HPDE6-E6E7 (cell line): ENCODE measurements at regions not wholly inside any gene's neighbourhood (a gene's known extent, or its start where the extent isn't known, plus 50 kb on each side); places are given as distances from the start of the nearest gene placed in this dataset.
A peak's percentile ranks its signal among the peaks of the same experiment; 100 is the strongest.

ENCODE experiments used
- DNase-seq: peaks from one replicate; pipeline ENCODE4 v3.0.0; 2011; ENCODE audit warnings: missing footprints; ENCODE audit errors: extremely low spot score

GRCh38 chr7:119408596-119408995 lies 864.4 kb upstream of the KCND2 start:
- no peak for DNase-seq

DNA sequence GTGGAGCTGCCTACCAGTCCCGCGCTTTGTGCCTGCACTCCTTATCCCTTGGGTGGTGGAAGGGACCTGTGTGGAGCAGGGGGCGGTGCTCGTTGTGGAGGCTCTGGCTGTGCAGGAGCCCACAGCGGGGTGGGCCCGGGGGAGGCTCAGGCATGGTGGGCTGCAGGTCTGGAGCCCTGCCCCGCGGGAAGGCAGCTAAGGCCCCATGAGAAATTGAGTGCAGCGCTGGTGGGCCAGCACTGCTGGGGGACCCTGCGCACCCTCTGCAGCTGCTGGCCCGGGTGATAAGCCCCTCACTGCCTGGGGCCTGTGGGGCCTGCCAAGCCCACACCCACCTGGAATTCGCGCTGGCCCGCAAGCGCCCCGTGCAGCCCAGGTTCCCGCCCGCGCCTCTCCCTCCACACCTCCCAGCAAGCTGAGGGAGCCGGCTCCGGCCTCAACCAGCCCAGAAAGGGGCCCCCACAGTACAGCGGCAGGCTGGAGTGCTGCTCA lies 859.6 kb upstream of the KCND2 start:
- no peak for DNase-seq

- no peak for DNase-seq
Measured at GRCh38 chr7:119415682-119416081, 857.3 kb upstream of the KCND2 start.

GRCh38 chr7:119421657-119422056 lies 851.3 kb upstream of the KCND2 start:
- DNase-seq = no peak

GRCh38 chr7:119436882-119437281 lies 836.1 kb upstream of the KCND2 start:
- no peak for DNase-seq

- DNase-seq = no peak
Measured at GRCh38 chr7:119438315-119438714, 834.7 kb upstream of the KCND2 start.

GRCh38 chr7:119439192-119439591 lies 833.8 kb upstream of the KCND2 start:
- no peak for DNase-seq

DNA sequence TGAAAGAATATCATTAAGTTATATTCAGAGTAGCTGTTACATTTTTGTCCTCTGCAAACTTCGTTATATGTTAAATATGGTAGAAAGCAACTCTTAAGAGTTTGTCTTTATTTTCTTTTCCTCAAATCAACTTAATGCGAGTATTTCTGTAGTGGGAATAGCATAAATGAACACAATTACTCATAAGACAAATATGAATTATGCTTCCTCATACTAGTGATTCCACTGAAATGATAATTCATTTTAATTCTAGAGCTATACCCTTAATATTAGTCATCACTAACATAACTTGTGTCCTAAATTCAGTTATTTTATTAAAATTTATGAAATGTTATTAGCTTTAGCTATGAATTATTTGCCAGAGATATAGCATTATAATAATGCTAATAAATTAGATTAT lies 820.6 kb upstream of the KCND2 start:
- peak; percentile 3 for DNase-seq

GRCh38 chr7:119465798-119466305 lies 807.1 kb upstream of the KCND2 start:
- DNase-seq = no peak

DNA sequence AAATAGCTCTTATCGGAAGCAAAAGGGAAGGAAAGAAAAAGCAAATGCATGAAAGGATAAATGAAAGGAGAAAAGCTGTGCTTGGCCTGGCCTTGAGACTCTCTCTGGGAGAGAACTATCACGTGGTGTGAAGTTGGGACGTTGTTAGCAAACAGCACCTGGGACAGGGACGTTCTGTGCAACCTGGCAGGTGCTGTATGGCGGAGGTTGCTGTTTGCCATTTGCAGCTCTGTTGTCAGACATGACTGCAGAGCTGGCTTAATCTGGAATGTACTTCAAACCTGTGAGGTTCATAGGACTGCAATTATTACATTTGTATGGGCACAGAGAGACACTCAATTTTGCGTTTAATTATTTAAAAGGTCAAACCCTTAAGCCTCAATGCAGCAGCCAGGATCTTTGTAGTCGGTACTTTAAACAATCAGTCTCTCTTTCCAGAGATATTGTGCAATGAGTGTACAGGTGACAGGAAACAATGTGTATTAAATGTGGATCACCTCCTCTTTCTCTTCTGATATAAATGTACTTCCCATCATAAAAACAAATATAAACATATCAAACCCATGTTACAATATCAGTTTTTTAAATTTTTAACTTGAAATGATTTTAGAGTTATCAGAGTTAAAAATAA lies 800.5 kb upstream of the KCND2 start:
- DNase-seq = no peak

GRCh38 chr7:119482209-119482608 lies 790.8 kb upstream of the KCND2 start:
- peak; percentile 25 for DNase-seq

- DNase-seq = no peak
Measured at GRCh38 chr7:119482671-119483070, 790.3 kb upstream of the KCND2 start.

DNA sequence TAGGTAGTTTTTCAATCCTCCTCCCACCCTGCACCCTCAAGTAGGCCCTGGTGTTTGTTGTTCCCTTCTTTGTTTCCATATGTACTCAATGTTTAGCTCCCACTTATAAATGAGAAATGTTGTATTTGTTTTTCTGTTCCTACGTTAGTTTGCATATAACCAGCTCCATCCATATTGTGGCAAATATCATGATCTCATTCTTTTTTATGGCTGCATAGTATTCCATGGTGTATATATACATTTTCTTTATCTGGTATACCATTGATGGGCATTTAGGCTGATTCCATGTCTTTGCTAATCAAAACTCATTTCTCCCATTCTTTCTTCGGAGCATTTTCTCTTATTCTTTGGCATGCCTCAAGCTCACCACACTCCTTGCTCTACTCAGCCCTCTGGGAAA lies 789.6 kb upstream of the KCND2 start:
- DNase-seq = no peak

DNA sequence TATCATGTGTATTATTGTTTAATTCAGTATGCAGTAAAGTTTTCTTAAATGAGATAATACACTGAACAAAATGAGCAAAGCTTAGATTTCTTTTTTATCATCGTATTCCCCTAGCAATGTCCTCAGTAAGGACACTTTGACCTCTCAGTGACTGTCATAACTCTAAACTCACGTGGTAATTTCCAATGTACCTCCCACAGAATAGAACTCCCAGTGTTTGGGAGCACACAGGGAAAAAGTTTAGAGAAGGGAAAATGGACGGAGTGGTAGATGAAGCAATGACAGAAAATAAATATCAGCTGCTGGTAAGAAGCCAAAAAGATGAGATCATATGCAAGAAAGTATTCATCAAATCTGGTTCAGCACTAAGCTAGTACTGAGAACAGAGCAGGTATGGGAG lies 758.6 kb upstream of the KCND2 start:
- DNase-seq = no peak

GRCh38 chr7:119515214-119515613 lies 757.8 kb upstream of the KCND2 start:
- DNase-seq = no peak

- no peak for DNase-seq
Measured at GRCh38 chr7:119515962-119516361, 757.0 kb upstream of the KCND2 start.

- no peak for DNase-seq
Measured at GRCh38 chr7:119522263-119522662, 750.7 kb upstream of the KCND2 start.

- no peak for DNase-seq
Measured at GRCh38 chr7:119522698-119523097, 750.3 kb upstream of the KCND2 start.

GRCh38 chr7:119545118-119545517 lies 727.9 kb upstream of the KCND2 start:
- DNase-seq = peak; percentile 33

DNA sequence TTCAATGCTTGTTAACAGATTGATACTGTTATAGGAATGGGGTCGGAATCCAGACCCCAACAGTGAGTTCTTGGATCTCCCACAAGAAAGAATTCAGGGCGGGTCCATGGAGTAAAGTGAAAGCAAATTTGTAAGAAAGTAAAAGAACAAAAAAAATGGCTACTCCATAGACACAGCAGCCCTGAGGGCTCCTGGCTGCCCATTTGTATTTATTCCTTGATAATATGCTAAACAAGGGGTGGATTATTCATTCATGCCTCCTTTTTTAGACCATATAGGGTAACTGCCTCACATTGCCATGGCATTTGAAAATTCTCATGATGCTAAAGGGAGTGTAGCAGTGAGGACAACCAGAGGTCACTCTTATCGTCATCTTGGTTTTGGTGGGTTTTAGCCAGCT lies 717.2 kb upstream of the KCND2 start:
- no peak for DNase-seq

DNA sequence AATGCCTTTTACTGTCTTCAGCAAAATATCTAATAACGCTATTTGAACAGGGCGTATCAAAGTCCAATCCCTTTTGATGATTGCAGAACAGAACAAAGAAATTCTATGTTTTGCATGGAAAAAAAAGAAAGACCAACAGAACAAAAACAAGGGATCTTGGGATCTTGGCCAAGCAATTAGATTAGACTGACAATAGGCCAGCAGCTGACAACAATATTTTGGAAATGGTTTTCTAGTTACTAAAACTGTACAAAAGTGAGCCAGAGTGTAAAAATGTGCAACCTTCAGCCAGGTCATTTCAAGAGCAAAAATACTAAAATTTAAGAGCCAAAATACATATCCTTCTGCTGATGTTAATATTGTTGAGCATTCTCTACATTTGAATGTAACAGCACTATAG lies 716.5 kb upstream of the KCND2 start:
- DNase-seq = no peak

DNA sequence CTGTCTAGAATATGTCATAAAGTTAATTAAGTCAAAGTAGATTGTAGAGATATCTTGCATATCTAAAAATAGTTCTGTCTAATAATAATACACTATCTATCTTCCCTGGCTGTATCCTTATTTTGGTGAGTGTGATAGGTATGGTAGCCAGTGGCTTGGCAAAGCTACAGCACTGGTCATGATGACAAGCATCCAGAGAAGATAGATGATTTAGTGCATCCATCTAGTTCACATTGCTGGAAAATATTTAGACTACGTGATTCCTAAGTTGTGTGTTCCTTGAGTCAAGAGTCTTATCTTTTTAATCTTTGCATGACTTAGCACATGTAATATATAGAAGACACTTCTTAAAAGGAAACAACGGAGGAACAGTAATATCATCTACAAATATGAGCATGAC lies 711.2 kb upstream of the KCND2 start:
- DNase-seq = no peak

GRCh38 chr7:119562839-119563238 lies 710.1 kb upstream of the KCND2 start:
- no peak for DNase-seq

DNA sequence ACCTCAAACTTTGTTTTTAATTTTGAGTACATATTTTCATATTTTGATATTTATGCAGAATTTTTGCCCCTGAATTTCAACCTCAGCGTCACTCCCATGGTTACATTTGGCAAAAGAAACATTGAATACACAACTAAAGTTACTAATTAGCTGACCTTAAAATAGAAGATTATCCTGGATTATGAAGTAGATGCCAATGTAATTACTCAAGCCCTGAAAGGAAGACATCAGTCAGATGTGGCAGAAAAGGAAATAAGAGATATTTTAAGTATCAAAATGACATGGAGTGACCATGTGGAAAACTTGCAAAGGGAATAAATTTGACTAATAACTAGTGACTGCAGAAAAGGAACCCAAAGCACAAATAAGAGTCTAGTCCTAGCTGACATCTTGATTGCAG lies 701.3 kb upstream of the KCND2 start:
- DNase-seq = no peak
